ENCODE measurements at regions not wholly inside any gene's neighbourhood (a gene's known extent, or its start where the extent isn't known, plus 50 kb on each side); places are given as distances from the start of the nearest gene placed in this dataset.
"Not testable (repeated sequence)": the region's sequence is repeated elsewhere in the genome, so short reads cannot be mapped to it uniquely, and the experiment has no call there.

DNA sequence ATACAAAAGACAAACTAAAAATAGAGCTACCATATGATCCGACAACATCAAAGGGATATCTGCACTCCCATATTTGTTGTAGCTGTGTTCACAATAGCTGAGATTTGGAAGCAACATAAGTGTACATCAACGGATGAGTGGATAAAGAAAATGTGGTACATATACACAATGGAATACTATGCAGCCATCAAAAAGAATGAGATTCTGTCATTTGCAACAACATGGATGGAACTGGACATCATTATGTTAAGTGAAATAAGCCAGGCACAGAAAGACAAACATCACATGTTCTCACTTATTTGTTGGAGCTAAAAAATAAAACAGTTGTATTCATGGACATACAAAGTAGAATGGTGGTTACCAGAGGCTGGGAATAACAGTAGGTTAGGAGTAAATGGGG is 527.0 kb downstream of the GLUD2 start:
- TF ChIP-seq, protein P1, sequence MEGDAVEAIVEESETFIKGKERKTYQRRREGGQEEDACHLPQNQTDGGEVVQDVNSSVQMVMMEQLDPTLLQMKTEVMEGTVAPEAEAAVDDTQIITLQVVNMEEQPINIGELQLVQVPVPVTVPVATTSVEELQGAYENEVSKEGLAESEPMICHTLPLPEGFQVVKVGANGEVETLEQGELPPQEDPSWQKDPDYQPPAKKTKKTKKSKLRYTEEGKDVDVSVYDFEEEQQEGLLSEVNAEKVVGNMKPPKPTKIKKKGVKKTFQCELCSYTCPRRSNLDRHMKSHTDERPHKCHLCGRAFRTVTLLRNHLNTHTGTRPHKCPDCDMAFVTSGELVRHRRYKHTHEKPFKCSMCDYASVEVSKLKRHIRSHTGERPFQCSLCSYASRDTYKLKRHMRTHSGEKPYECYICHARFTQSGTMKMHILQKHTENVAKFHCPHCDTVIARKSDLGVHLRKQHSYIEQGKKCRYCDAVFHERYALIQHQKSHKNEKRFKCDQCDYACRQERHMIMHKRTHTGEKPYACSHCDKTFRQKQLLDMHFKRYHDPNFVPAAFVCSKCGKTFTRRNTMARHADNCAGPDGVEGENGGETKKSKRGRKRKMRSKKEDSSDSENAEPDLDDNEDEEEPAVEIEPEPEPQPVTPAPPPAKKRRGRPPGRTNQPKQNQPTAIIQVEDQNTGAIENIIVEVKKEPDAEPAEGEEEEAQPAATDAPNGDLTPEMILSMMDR (IDR thresholded peaks at IDR 0.05) = not testable (repeated sequence)
- not testable (repeated sequence) for TF ChIP-seq POLR2A (IDR thresholded peaks at IDR 0.05)
